ENCODE measurements at regions not wholly inside any gene's neighbourhood (a gene's known extent, or its start where the extent isn't known, plus 50 kb on each side); places are given as distances from the start of the nearest gene placed in this dataset.

DNA sequence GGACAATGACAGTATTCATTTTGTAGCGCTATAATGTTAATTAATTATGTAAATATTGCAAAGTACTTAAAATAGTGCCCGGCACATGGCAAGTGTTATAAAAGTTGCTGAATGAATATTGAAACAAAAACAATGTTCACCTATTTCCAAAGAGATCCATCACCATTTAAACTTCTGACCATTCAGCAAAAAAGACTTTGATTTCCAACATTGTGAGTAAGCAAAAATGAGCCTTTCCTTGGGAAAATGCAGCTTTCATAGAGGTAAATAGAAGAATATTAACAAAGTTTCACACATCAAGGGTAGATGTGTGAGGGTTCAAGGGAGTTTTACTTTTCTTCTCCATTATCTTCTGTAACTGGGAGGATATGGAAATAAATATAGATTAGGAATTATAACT is 1089.4 kb upstream of the C9orf72 start:
- no peak for DNase-seq

DNA sequence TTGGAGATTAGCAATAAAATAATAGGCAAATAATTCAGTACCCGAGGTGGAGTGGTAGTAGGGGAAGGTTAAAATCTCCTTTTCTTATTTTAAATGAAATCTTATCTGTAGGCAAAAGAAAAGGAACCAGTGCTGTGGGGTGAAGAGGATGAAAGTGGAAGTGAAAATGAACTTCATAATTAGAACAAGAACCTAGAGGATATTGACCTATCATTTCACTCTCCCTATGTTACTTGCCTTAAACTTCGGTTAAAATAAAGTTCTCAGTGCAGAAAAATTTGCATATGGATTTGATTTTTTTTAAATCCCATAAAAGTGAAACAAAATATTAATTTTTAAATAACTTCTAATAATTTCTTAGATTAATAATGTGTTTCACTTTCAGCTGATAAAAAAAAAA is 1094.9 kb upstream of the C9orf72 start:
- no peak for DNase-seq

DNA sequence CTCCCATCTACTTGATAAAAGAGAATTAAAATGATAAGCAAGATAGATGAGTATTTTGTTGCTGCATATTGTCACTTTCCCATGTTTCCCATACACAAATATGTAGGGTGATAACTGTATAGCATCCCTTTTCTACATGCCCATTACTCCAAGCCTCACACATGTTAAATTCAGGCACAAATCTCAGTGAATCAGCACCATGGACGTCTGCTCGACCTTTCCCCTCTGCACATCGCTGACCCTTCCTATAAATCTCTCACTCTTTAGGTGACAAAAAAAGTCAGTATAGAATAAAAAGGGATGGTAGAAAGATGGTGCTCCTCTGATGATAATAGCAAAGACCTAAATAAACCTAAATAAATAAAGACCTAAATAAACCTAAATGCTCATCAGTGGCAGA is 1097.7 kb upstream of the C9orf72 start:
- DNase-seq: no peak

DNA sequence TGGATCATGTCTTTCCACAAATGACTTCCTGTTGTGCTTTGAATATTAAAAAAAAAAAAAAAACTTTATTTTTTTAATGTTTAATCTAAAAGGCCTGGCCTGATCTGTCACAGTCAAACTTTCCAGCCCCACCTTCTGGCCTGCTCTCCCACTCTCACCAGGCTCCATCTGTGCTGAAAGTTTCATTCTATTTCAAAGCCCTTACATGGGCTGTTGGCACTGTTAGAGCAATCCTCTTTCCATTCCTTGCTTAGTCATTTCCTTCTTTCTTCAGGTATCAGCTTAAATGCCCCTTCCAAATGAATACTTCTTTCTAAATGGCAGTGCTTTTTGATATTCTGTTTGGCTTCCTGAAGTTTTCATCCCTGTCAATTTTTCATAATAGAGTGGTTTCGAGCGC is 1104.8 kb upstream of the C9orf72 start:
- no peak for DNase-seq

DNA sequence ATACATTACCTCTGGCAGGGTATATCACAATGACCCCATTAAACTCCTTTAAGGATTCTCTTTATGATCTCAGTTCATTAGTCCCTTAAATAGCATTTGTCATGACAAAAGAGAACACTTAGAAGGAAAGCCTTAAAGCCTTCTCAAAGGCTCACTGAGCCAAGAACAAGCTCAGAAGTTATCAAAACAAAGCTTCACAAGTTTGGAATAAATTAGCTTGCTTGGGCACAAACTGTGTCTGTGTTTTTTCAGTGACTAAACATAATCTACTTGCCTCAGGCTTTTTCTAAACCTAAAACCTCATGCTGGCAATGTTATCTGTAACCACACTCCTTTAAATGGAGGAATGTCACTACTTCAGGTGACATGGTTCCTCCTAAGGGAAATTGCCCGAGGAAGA is 1114.9 kb upstream of the C9orf72 start:
- no peak for DNase-seq

DNA sequence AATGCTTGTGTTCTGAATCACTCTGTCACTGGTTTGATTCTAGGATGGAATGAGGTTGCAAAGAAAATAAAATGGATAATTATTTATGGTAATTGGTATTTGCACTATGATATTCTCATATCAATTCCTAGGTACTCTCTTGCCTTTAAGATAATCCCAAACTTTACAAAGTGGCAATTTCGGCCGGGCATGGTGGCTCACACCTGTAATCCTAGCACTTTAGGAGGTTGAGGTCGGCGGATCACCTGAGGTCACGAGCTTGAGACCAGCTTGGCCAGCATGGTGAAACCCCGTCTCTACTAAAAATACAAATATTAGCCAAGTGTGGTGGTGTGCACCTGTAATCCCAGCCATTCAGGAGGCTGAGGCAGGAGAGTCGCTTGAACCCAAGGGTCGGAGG is 1118.7 kb upstream of the C9orf72 start:
- no peak for DNase-seq

DNA sequence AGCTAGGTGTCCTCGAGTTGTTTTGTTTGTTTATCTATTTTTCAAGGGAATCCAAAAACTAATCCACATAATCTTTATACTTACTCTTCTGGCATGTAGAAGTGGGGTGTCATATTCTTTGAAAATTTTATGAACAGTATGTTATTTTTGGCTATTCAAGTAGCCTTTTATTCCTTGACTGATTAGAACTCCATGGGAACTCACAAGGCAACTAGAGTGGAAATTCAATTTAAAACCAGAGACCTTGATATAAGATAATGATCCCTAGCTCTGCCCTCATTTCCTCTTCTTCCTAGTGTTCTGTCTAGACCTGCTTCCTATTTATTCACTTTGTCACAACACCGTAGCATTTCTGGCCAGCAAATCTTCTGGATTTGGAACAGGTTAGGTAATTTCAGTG is 1123.7 kb upstream of the C9orf72 start:
- no peak for DNase-seq

DNA sequence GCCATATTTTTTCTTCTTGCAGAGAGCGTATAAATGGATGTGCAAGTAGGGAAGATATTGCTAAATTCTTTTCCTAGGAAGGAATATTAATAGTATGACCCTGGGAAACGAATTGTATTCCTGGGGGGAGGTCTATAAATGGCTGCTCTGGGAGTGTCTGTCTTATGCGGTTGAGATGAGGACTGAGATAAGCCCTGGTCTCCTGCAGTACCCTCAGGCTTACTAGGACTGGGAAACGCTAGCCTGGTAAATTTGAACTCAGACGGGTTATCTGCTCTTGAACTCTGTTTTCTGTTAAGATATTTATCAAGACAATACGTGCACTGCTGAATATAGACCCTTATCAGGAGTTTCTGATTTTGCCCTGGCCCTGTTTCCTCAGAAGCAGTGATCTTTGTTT is 1126.4 kb upstream of the C9orf72 start:
- no peak for DNase-seq

DNA sequence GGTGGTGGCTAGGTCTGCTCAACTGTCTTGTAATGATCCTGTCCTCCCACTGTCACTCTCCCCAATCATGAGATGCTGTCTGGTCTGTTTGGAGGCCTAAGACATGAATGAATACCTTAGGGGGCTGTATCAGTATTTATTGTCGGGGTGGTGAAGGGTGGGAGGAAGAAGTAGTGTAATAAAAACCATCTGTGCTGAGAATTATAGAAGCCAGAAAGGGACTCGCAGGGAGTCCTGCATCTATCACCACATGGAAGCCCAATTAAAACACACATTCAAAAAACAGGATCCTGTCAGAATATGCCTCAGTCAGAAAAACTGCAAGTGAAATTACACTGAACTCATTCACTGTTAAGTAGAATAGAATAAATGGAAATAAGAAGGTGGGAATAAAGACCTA is 1134.3 kb upstream of the C9orf72 start:
- DNase-seq: no peak

DNA sequence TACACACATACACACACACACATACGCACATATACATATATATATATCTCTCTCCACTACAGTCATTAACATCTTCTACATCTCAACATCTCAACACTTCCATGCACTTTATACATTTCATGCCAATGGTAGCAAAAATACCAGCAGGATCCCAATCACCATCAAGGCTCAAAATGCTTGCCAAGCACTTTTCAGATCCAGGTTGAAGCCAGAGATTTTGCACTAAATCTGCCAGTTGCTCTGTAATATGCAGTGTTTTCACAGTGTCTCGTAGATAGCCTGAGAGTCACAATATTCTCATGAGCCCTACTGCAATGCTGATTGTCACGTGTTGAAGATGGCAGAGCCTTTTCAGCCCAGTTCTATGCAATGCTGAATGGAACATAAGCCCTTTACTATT is 1140.9 kb upstream of the C9orf72 start:
- DNase-seq: no peak

DNA sequence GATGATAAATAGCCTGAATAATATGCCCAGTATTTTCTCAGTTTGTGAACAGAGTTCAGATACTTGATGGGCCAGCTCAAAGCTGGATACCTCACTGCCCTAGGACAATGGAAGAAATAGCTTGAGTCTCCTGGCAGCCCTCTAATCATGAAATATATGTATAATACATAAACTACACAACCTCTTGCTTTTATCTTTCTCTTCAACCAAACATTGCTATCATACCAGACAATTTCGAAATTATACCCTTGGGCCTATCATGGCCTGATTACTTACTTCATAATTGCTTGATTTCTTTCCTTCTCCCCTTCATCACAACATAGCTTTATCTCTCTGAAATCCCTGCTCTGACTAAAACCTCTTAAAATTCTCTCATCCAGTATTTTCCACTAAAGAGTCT is 1144.9 kb upstream of the C9orf72 start:
- no peak for DNase-seq

DNA sequence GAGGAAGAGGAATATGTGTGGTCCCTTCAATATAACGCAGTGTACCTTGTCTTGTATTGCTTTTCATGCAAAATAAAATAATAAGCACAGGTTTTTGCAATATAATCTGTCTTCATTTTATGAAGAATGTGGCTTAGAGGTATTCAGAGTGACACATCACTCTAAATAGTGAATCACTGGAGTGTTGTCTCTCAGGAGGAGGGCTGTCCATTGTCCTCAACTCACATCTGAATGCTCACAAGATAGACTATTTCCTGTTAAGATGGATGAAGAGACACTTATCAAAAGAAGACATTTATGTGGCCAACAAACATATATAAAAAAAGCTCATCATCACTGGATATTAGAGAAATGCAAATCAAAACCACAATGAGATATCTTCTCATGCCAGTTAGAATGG is 1147.5 kb upstream of the C9orf72 start:
- no peak for DNase-seq

DNA sequence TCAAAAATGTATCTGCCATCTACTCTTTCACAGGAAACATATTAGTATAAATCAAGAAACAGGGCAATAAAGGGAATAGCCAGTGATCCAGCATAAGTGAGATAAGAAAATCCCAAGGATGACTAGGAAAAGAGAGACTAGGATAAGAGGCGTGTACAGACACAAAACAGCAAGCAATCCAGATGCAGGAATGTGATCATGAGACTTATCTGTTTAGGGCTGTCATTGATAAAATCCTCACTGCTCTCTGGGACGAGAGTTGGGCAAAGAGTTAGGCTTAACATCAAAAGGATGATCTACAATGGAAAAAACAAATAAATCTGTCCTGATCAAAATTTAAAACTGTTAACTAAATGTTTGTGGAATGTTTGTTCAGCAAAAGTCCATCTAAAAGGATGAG is 1156.8 kb upstream of the C9orf72 start:
- no peak for DNase-seq

DNA sequence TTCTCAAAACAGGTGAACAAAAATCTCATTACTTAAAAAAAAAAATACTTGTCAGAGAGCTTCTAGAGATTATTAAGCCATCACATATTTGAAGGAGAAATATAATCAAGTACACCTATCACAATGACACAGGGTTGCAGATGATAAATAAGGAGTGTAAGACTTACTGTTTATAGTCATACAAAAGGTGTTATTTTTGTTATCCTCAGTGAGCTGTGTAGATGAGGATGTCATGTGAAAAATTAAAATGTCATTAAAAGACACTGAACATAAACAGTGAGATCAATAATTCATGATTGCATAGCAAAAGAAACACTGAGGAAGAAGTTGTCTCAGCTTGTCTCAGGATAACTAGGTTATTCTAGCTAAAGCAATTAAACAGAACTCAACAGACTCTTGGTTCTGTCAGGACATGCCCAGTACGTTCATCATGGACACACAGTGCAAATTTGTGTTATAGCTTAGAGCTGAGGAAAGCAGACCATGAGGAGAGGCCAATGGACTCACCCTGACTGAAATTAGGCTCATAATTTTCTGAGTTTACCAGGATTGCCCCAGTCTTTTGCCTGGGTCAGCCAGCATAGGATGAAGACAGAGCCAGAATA is 1162.6 kb upstream of the C9orf72 start:
- DNase-seq: no peak

DNA sequence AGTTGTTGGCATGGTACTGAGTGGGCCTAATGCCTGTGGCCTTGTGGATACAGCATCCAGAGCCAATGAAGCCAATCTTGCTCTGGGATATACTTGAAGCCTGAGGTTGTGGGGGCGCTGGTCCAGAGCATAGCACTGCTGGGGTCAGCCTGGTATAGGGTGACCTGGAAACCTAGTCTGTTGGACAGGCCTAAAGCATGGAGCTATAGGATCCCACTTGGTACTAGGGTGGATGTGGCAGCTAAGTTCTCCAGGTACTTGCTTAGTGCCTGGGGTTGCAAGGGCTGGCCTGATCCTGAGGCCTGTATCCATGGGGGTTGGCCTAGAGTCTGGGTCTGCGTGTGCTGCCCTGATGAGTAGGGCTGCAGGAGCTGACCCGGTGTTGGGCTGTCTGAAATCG is 1168.2 kb upstream of the C9orf72 start:
- DNase-seq: no peak

DNA sequence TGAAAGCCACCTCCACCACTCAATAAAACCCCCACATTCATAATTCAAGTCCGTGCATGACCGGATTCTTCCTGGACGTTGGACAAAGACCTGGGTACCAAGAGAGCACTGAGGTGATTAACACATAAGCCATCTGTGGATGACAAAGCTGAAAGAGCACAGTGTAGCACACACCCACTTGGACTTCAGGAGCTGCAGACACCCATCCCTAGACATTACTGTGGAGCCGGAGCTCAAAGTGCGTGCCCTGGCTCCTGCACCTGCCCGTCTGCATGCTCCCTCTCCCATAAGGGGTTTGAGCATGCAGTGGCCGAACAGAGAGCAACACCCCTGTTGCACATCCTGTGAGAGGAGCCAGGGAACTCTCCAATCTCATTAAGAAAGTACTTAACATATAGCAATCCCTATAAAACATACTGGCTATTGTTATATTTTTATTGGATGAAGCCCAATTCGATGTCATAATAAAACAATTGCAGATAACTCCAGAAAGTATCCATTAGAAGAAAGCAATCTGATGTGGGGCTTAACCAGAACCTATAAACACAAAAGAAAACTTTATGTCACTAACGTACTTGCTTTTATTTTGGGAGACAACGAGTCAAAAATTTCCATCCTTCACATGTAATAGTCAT is 1174.2 kb upstream of the C9orf72 start:
- DNase-seq: no peak

DNA sequence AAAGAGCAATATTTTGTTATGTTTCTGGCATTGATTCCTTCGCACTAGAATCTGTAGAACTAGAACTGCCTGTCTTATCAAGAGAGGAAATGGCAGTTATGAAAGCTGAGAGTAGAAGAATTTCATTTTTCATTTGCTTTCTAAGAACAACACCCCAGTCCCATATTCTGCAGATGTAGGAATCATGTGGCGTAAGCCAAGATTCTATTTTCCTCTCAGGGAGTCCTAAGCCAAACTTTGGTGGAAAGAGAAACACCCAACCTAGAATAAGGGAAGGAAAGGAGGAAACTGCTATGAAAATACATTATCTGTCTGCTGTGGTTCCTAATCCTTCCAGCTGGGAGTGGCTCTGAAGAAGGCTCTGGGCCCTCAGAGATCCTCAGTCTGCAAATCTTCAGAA is 1176.9 kb upstream of the C9orf72 start:
- DNase-seq: no peak

DNA sequence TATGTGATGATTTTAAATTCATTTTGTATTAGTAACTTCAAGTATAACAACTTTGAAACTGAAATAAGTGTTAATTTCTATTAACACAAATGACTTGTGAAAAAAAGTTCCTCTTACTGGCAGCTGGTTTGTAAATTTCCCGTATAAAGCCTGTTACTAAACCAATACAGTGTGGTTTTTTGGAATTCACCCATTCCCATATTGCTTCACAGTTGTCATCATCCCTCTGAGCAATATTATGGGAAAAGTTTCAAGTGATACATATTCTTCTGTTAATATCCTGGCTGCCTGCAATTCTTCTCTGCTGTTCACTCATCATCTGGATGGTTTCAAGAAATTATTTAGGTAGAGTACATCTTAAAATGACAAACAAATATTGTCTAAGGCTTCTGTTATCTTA is 1185.1 kb upstream of the C9orf72 start:
- no peak for DNase-seq

DNA sequence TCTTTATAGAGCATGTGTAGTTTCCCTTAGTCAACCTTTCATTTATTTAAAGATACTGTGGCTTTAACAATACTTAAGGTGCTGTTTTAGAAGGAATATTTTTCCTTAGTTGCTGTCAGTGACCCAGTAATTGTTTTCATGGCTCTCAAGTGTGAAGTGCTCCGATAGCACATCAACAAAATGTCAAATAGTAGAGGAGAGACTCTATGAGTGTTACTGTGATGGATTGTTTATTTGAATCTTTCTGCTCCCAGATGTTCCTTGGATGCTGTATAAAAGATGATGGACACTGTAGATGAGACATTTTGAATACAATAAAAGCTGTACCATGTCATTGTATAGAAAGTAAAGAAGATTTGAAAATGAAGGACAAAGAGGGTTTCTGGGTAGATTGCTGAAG is 1185.7 kb upstream of the C9orf72 start:
- DNase-seq: no peak

DNA sequence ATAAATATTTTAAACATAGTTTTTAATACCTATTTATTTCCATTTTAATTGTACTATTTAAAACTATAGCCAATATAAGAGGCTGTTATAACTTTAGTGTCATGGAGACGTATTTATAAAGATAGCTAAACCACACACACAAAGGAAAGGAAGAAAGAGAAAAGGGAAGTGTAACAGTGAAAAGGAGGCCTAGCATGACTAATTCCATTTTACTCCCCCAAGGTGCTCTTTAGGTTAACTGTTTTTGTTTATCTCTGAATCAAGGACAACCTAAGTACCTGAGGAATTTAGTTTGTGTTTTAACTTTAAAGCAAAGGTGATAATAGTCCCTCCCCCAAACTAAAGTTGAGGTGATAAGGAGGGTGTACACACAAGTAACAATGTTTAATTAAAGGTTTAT is 1188.9 kb upstream of the C9orf72 start:
- no peak for DNase-seq

DNA sequence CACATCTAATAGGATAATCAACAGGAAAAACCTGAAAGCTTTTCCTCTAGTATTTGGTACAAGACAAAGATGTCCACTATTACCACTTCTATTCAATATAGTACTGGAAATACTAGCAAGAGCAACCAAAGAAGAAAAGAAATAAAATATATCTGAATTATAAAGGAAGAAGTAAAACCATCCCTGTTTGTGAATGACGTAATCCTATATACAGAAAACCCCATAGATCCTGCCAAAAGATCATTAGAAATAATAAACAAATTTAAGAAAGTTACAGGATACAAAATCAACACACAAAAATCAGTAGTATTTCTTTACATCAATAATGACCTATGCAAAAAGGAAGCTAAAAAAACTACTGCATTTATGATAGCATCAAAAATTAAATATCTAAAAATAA is 1191.3 kb upstream of the C9orf72 start:
- no peak for DNase-seq

DNA sequence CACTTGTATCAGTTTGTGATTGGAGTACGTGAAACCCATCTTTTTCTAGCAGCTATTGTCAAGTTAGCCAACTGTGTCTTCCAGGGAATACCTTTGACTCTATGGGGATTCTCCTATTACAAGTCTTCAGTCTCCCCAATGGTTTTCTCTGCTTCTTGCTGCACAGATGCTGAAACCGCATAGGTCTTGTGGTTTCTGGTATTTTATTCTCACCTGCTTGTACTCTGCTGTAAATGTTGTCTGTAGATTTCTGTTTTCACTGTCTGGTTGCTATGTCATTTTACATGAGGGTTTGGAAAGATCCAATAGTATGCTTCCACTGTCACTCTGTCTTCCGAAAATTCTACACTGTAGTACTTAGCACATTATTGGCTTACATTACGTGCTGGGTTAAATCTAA is 1196.9 kb upstream of the C9orf72 start:
- DNase-seq: no peak

DNA sequence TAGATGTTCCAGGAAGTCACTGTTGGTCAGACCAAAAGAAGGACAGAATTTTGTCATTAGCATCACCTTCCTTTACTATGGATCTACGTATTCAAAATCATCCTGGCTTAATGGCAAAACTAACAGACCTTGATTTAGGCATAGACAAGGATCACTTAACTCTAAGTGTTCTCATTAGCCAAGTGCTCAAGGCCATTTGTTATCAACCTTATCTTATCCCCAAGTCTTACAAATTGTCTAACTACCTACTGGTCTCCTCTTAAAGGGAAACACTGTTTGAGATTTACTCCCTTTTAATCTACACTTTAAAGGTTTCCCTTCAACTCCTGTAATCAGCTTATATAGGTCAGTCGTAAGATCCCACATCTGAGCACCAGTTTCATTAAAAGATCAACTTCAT is 1197.5 kb upstream of the C9orf72 start:
- no peak for DNase-seq

DNA sequence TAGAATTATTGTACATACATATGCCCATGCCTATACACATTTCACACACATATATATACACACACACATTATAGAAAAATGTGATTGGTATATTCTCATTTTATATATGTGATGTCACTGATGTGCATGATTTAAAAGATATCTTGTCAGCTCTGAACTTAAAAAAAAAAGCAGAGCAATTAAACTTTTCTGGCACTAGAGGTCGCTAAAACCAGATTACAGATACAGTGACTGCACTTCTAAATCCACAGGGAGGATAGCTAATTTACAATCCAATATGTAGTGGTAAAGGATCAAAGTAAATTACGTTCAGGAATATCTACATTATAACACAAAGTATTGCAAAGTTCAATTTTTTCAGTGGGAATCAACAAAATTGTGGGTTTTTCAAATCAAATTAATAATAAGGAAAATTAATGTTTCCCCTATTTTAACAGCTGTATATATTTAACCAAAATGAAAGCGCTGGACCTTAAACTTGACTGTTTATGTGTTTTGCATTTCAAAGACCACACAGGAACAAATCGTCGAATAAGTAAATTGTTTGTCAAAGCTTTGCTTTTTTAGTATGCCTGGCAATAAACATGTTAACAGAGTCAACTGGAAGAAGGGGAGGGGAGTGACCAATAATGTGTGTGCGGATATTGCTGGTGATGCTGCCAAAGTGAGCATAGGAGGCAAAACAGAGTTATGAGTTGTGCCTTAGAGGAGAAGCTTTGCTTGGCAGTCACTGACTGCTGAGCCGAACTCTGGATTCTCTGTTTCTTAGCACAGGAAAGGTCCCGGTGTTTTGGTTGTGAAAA is 1201.4 kb upstream of the C9orf72 start:
- no peak for DNase-seq

DNA sequence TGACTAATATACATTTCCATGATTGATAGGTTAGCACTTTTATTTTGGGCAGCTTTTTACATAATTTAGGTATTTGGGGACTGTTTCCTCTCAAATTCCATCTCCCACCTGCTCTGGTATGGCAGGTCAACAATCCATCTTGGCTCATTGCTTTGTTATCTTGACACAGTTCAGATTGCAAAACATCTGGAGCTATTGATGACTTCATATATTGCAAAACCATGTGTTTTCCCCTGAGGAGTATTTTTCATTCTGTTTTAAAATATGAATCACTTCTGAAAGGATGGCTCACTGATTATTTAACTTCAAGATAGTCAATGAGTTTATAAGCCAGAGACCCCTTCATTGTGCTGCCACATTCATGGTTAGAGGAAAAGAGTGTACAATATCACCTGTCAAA is 1206.0 kb upstream of the C9orf72 start:
- no peak for DNase-seq

Measured in amniotic stem cell (primary cell).